ENCODE measurements at regions not wholly inside any gene's neighbourhood (a gene's known extent, or its start where the extent isn't known, plus 50 kb on each side); places are given as distances from the start of the nearest gene placed in this dataset.

DNA sequence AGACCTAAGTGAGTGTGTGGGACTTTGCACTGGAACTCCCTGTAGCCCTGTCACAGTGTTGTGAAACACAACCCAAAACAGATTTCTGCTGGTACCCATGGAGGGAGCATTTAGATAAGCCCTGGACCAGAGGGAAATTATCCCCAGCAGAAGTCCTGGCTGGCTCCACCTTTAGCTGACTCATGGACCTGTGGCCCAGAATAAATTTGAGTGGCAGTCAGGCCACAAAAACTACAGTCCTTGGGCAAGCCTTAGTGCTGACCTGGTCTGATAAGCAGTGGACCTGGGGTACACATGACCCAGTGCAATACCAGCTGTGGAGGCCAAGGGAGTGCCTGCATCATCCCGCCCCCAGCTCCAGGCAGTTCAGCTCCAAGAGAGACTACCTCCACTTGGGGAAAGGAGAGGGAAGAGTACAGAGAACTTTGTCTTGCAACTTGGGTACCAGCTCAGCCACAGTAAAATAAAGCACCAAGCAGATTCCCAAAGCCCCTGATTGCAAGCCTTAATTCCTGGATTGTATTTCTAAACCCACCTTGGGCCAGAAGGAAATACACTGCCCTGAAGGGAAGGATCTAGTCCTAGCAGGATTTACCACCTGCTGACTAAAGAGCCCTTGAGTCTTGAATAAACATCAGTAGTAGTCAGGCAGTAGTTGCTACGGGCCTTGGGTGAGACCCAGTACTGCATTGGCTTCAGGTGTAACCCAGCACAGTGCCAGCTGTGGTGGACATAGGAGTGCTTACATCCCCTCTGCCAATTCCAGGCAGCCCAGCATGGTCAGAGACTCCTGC lies 140.4 kb upstream of the COL21A1 start (continued):
- TF ChIP-seq, protein P1, sequence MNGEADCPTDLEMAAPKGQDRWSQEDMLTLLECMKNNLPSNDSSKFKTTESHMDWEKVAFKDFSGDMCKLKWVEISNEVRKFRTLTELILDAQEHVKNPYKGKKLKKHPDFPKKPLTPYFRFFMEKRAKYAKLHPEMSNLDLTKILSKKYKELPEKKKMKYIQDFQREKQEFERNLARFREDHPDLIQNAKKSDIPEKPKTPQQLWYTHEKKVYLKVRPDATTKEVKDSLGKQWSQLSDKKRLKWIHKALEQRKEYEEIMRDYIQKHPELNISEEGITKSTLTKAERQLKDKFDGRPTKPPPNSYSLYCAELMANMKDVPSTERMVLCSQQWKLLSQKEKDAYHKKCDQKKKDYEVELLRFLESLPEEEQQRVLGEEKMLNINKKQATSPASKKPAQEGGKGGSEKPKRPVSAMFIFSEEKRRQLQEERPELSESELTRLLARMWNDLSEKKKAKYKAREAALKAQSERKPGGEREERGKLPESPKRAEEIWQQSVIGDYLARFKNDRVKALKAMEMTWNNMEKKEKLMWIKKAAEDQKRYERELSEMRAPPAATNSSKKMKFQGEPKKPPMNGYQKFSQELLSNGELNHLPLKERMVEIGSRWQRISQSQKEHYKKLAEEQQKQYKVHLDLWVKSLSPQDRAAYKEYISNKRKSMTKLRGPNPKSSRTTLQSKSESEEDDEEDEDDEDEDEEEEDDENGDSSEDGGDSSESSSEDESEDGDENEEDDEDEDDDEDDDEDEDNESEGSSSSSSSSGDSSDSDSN (CRISPR knock-in tag; IDR thresholded peaks at IDR 0.05) = peak; percentile 48; the same call in 1 of the 2 replicates
- TF ChIP-seq NCOA2 (CRISPR knock-in tag; IDR thresholded peaks at IDR 0.05) (0 out of 2 replicates have a peak, but pooled peaks have one; percentile 20), MTF1 (CRISPR knock-in tag; IDR thresholded peaks at IDR 0.05) (no peak), CENPT (CRISPR knock-in tag; IDR thresholded peaks at IDR 0.05; ENCODE audit: low read depth) (peak; percentile 28; the same call in 1 of the 2 replicates), NBN (conservative IDR thresholded peaks at IDR 0.05) (no peak), DMAP1 (CRISPR knock-in tag; IDR thresholded peaks at IDR 0.05) (0 out of 2 replicates have a peak, but pooled peaks have one; percentile 18), TBL1XR1 (IDR thresholded peaks at IDR 0.05; ENCODE audit: borderline replicate concordance, low read length, partially characterized antibody) (no peak), PAWR (CRISPR knock-in tag; IDR thresholded peaks at IDR 0.05; ENCODE audit: borderline replicate concordance) (no peak), SAFB2 (CRISPR knock-in tag; IDR thresholded peaks at IDR 0.05; ENCODE audit: borderline replicate concordance, low read depth) (no peak), ZNF232 (CRISPR knock-in tag; IDR thresholded peaks at IDR 0.05; ENCODE audit: borderline replicate concordance) (peak; percentile 47; the same call in 1 of the 2 replicates)
- TF ChIP-seq, protein P2, sequence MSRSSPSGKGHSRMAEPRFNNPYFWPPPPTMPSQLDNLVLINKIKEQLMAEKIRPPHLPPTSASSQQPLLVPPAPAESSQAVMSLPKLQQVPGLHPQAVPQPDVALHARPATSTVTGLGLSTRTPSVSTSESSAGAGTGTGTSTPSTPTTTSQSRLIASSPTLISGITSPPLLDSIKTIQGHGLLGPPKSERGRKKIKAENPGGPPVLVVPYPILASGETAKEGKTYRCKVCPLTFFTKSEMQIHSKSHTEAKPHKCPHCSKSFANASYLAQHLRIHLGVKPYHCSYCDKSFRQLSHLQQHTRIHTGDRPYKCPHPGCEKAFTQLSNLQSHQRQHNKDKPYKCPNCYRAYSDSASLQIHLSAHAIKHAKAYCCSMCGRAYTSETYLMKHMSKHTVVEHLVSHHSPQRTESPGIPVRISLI (CRISPR knock-in tag; IDR thresholded peaks at IDR 0.05; ENCODE audit: borderline replicate concordance) = peak; percentile 21; the same call in 1 of the 2 replicates
- TF ChIP-seq, protein P3, sequence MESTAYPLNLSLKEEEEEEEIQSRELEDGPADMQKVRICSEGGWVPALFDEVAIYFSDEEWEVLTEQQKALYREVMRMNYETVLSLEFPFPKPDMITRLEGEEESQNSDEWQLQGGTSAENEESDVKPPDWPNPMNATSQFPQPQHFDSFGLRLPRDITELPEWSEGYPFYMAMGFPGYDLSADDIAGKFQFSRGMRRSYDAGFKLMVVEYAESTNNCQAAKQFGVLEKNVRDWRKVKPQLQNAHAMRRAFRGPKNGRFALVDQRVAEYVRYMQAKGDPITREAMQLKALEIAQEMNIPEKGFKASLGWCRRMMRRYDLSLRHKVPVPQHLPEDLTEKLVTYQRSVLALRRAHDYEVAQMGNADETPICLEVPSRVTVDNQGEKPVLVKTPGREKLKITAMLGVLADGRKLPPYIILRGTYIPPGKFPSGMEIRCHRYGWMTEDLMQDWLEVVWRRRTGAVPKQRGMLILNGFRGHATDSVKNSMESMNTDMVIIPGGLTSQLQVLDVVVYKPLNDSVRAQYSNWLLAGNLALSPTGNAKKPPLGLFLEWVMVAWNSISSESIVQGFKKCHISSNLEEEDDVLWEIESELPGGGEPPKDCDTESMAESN (CRISPR knock-in tag; conservative IDR thresholded peaks at IDR 0.05) = peak; percentile 23; the same call in 1 of the 2 replicates
- TF ChIP-seq, protein P4, sequence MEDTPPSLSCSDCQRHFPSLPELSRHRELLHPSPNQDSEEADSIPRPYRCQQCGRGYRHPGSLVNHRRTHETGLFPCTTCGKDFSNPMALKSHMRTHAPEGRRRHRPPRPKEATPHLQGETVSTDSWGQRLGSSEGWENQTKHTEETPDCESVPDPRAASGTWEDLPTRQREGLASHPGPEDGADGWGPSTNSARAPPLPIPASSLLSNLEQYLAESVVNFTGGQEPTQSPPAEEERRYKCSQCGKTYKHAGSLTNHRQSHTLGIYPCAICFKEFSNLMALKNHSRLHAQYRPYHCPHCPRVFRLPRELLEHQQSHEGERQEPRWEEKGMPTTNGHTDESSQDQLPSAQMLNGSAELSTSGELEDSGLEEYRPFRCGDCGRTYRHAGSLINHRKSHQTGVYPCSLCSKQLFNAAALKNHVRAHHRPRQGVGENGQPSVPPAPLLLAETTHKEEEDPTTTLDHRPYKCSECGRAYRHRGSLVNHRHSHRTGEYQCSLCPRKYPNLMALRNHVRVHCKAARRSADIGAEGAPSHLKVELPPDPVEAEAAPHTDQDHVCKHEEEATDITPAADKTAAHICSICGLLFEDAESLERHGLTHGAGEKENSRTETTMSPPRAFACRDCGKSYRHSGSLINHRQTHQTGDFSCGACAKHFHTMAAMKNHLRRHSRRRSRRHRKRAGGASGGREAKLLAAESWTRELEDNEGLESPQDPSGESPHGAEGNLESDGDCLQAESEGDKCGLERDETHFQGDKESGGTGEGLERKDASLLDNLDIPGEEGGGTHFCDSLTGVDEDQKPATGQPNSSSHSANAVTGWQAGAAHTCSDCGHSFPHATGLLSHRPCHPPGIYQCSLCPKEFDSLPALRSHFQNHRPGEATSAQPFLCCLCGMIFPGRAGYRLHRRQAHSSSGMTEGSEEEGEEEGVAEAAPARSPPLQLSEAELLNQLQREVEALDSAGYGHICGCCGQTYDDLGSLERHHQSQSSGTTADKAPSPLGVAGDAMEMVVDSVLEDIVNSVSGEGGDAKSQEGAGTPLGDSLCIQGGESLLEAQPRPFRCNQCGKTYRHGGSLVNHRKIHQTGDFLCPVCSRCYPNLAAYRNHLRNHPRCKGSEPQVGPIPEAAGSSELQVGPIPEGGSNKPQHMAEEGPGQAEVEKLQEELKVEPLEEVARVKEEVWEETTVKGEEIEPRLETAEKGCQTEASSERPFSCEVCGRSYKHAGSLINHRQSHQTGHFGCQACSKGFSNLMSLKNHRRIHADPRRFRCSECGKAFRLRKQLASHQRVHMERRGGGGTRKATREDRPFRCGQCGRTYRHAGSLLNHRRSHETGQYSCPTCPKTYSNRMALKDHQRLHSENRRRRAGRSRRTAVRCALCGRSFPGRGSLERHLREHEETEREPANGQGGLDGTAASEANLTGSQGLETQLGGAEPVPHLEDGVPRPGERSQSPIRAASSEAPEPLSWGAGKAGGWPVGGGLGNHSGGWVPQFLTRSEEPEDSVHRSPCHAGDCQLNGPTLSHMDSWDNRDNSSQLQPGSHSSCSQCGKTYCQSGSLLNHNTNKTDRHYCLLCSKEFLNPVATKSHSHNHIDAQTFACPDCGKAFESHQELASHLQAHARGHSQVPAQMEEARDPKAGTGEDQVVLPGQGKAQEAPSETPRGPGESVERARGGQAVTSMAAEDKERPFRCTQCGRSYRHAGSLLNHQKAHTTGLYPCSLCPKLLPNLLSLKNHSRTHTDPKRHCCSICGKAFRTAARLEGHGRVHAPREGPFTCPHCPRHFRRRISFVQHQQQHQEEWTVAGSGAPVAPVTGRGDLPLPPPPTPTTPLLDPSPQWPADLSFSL (CRISPR knock-in tag; IDR thresholded peaks at IDR 0.05) = peak; percentile 18; the same call in 1 of the 2 replicates

Measured in HepG2 (cell line).